OCI-LY1 (cell line): ENCODE measurements at regions not wholly inside any gene's neighbourhood (a gene's known extent, or its start where the extent isn't known, plus 50 kb on each side); places are given as distances from the start of the nearest gene placed in this dataset.

ENCODE experiments used
- H2AFZ ChIP-seq: fragments of 200-600 bp; sonication (generic), shearing (Covaris generic); 2 replicates; pipeline ENCODE4 v1.6.0; 2014; ENCODE audit warnings: antibody characterized with exemption, mild to moderate bottlenecking, low read length
- H3F3A ChIP-seq: fragments of 200-600 bp; sonication (generic), shearing (Covaris generic); 2 replicates; pipeline ENCODE4 v1.6.0; 2014; ENCODE audit warnings: mild to moderate bottlenecking, antibody characterized with exemption, low read length, moderate library complexity; ENCODE audit not compliant: insufficient read depth
- H3K27ac ChIP-seq: fragments of 200-600 bp; sonication (generic); 2 replicates; pipeline ENCODE4 v1.5.1; 2014; ENCODE audit warnings: low read length, mixed run types, mild to moderate bottlenecking, low read depth; ENCODE audit not compliant: poor library complexity, severe bottlenecking
- H3K27me3 ChIP-seq: fragments of 200-600 bp; sonication (generic); 2 replicates; pipeline ENCODE4 v1.6.0; 2014; ENCODE audit warnings: antibody characterized with exemption, mild to moderate bottlenecking, low read length, moderate library complexity; ENCODE audit not compliant: insufficient read depth
- H3K36me3 ChIP-seq: fragments of 200-600 bp; sonication (generic); 2 replicates; pipeline ENCODE4 v1.6.1; 2014; ENCODE audit warnings: mild to moderate bottlenecking, antibody characterized with exemption, low read length, moderate library complexity, mixed read lengths; ENCODE audit not compliant: insufficient read depth
- H3K4me1 ChIP-seq: fragments of 200-600 bp; sonication (generic); 2 replicates; pipeline ENCODE4 v1.5.1; 2014; ENCODE audit warnings: mild to moderate bottlenecking, low read length, moderate library complexity; ENCODE audit not compliant: insufficient read depth, severe bottlenecking
- H3K4me2 ChIP-seq: fragments of 200-600 bp; sonication (generic), shearing (Covaris generic); 2 replicates; pipeline ENCODE4 v1.6.1; 2014; ENCODE audit warnings: low read length
- H3K4me3 ChIP-seq: fragments of 200-600 bp; sonication (generic); 2 replicates; pipeline ENCODE4 v1.5.1; 2014; ENCODE audit warnings: low read length, low read depth, mild to moderate bottlenecking, mixed read lengths; ENCODE audit not compliant: poor library complexity, severe bottlenecking
- H3K79me2 ChIP-seq: fragments of 200-600 bp; shearing (Covaris generic); 2 replicates; pipeline ENCODE4 v1.6.1; 2016; ENCODE audit warnings: mixed run types, low read length, mixed read lengths; ENCODE audit not compliant: insufficient read depth
- H3K9ac ChIP-seq: fragments of 200-600 bp; sonication (generic), shearing (Covaris generic); 2 replicates; pipeline ENCODE4 v1.6.1; 2014; ENCODE audit warnings: mild to moderate bottlenecking, low read length, mixed read lengths
- H3K9me2 ChIP-seq: fragments of 200-600 bp; sonication (generic), shearing (Covaris generic); 2 replicates; pipeline ENCODE4 v1.6.1; 2014; ENCODE audit warnings: low read depth, mild to moderate bottlenecking, low read length, mixed read lengths
- H3K9me3 ChIP-seq: fragments of 200-600 bp; shearing (Covaris generic); 2 replicates; pipeline ENCODE4 v1.6.1; 2014; ENCODE audit warnings: low read length, mixed read lengths
- H4K20me1 ChIP-seq: fragments of 200-600 bp; sonication (generic), shearing (Covaris generic); 2 replicates; pipeline ENCODE4 v1.6.0; 2016; ENCODE audit warnings: mild to moderate bottlenecking, low read length; ENCODE audit not compliant: insufficient read depth
- EZH2 ChIP-seq: fragments of 200-600 bp; sonication (generic), shearing (Covaris generic); IDR thresholded peaks from 2 replicates; pipeline ENCODE4 v1.8.0; 2017; ENCODE audit warnings: borderline replicate concordance, mixed run types, mild to moderate bottlenecking, antibody characterized with exemption, low read length, moderate library complexity, mixed read lengths
- TF ChIP-seq, protein P1 (sequence below): fragments of 200-600 bp; sonication (generic), shearing (Covaris generic); IDR thresholded peaks from 2 replicates; pipeline ENCODE4 v1.5.1; 2017; ENCODE audit warnings: mild to moderate bottlenecking, antibody characterized with exemption, low read length, moderate library complexity, mixed read lengths

DNA sequence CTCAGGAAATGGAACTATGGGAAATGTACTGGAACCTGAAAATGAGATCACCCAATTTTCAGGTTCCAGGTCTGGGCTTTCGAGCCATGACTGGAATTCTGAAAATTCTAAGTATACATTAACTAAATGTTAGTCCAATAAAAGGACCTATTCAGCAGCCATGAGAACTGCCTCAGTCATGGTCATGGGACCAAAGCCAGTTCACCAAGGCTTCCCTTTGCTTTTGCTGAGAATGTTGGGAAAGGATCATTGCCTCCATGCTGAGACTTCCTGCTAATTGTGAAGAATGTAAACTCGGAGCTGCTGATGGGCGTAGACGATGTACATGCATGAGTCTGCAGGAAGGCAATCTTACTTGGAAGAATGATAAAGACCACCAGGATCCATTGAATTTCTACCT lies 624.4 kb upstream of the SOX11 start:
- Histone ChIP-seq H3K27ac (no peak overlapping the region), H3K36me3 (no peaks in the 10 kb centered on the region), H3K4me3 (no peak overlapping the region), H3K9me2 (no peaks in the 10 kb centered on the region), H3K79me2 (no peaks in the 10 kb centered on the region), H3K27me3 (no peaks in the 10 kb centered on the region), H3K9ac (no peak overlapping the region), H3K4me1 (no peaks in the 10 kb centered on the region), H4K20me1 (no peaks in the 10 kb centered on the region), H3K4me2 (no peak overlapping the region), H2AFZ (no peak overlapping the region), H3F3A (no peaks in the 10 kb centered on the region), H3K9me3 (no peaks in the 10 kb centered on the region)
- TF ChIP-seq, protein P1, sequence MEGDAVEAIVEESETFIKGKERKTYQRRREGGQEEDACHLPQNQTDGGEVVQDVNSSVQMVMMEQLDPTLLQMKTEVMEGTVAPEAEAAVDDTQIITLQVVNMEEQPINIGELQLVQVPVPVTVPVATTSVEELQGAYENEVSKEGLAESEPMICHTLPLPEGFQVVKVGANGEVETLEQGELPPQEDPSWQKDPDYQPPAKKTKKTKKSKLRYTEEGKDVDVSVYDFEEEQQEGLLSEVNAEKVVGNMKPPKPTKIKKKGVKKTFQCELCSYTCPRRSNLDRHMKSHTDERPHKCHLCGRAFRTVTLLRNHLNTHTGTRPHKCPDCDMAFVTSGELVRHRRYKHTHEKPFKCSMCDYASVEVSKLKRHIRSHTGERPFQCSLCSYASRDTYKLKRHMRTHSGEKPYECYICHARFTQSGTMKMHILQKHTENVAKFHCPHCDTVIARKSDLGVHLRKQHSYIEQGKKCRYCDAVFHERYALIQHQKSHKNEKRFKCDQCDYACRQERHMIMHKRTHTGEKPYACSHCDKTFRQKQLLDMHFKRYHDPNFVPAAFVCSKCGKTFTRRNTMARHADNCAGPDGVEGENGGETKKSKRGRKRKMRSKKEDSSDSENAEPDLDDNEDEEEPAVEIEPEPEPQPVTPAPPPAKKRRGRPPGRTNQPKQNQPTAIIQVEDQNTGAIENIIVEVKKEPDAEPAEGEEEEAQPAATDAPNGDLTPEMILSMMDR = no peak
- TF ChIP-seq EZH2 = no peak

DNA sequence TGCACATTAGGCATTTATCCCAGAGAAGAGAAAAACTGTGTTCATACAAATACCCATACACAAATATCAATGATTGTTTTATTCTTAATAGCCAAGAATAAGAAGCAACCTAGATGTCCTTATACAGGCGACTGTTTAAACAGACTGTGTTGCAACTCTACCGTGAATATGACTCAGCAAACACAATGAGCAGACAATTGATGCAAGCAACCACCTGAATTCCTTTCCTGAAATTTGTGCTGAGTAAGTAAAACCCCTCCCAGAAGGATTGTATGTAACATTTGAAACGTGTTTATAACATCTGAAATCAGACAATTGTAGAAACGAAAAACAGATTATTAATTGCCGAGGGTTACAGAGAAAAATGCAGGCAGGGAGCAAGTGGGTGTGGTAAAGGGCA lies 621.9 kb upstream of the SOX11 start:
- Histone ChIP-seq H3K36me3 (no peaks in the 10 kb centered on the region), H3K27me3 (no peaks in the 10 kb centered on the region), H3F3A (no peaks in the 10 kb centered on the region), H3K4me1 (no peaks in the 10 kb centered on the region), H4K20me1 (no peaks in the 10 kb centered on the region), H3K9me2 (no peaks in the 10 kb centered on the region), H2AFZ (no peak overlapping the region), H3K4me2 (no peak overlapping the region), H3K9ac (no peak overlapping the region), H3K27ac (no peak overlapping the region), H3K9me3 (no peaks in the 10 kb centered on the region), H3K4me3 (no peak overlapping the region), H3K79me2 (no peaks in the 10 kb centered on the region)
- TF ChIP-seq, protein P1 = no peak
- TF ChIP-seq EZH2 = no peak

DNA sequence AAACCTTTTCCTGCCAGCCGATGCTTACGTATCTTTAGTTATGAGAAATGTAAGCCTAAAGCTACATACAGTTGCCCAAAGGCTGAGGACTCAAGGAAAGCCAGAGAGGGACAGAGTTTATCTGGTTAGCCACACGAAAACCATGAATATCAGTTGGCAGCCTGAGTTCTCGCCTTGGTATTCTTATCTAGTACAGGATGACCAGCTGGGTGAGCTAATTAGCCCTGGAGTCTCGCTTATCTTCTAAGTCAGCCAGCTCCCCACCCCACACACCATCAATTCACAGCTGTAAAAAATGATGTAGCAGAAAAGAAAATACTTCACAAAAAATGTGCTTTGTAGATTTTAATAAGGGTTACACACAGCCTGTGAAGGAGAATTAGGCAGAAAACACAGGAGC lies 617.5 kb upstream of the SOX11 start:
- TF ChIP-seq, protein P1 = no peak
- no peak for TF ChIP-seq EZH2
- H4K20me1 ChIP-seq = no peaks in the 10 kb centered on the region
- no peak overlapping the region for H3K9ac ChIP-seq
- no peaks in the 10 kb centered on the region for H3K4me1 ChIP-seq
- no peak overlapping the region for H2AFZ ChIP-seq
- H3K27me3 ChIP-seq = no peaks in the 10 kb centered on the region
- H3F3A ChIP-seq = no peaks in the 10 kb centered on the region
- no peak overlapping the region for H3K4me3 ChIP-seq
- no peak overlapping the region for H3K4me2 ChIP-seq
- no peaks in the 10 kb centered on the region for H3K9me3 ChIP-seq
- H3K9me2 ChIP-seq = no peaks in the 10 kb centered on the region
- H3K36me3 ChIP-seq = no peaks in the 10 kb centered on the region
- H3K27ac ChIP-seq = no peak overlapping the region
- H3K79me2 ChIP-seq = no peaks in the 10 kb centered on the region
